H1 (cell line): ENCODE measurements at regions not wholly inside any gene's neighbourhood (a gene's known extent, or its start where the extent isn't known, plus 50 kb on each side); places are given as distances from the start of the nearest gene placed in this dataset.

Experiments
- CHD1 ChIP-seq: IDR thresholded peaks from 2 replicates; pipeline ENCODE4 v1.6.1; 2012; ENCODE audit warnings: low read depth, low read length, improper control_type of control experiment
- EGR1 ChIP-seq: IDR thresholded peaks from 2 replicates; pipeline ENCODE4 v1.6.1; 2011; ENCODE audit warnings: low read depth, low read length, borderline replicate concordance
- EZH2 ChIP-seq: fragments of 200-600 bp; sonication (generic); IDR thresholded peaks from 2 replicates; pipeline ENCODE4 v1.7.1; 2012; ENCODE audit warnings: low read depth, mild to moderate bottlenecking, moderate library complexity, low read length, inconsistent platforms; ENCODE audit not compliant: severe bottlenecking
- GABPA ChIP-seq: IDR thresholded peaks from 2 replicates; pipeline ENCODE4 v1.6.1; 2011; ENCODE audit warnings: mild to moderate bottlenecking, low read length, moderate library complexity, borderline replicate concordance; ENCODE audit not compliant: insufficient read depth
- HDAC6 ChIP-seq: IDR thresholded peaks from one replicate; pipeline ENCODE4 v1.7.1; 2012; ENCODE audit warnings: low read depth, mild to moderate bottlenecking, inconsistent platforms, low read length, moderate library complexity
- JUND ChIP-seq: IDR thresholded peaks from 2 replicates; pipeline ENCODE4 v1.6.1; 2011; ENCODE audit warnings: mild to moderate bottlenecking, improper control_type of control experiment, low read length
- RFX5 ChIP-seq: IDR thresholded peaks from 2 replicates; pipeline ENCODE4 v1.6.1; 2011; ENCODE audit warnings: low read depth, low read length, improper control_type of control experiment, borderline replicate concordance
- SP1 ChIP-seq: IDR thresholded peaks from 2 replicates; pipeline ENCODE4 v1.6.1; 2011; ENCODE audit warnings: low read depth, low read length
- TCF12 ChIP-seq: IDR thresholded peaks from 2 replicates; pipeline ENCODE4 v1.6.1; 2011; ENCODE audit warnings: low read depth, mild to moderate bottlenecking, low read length
- ZNF274 ChIP-seq: IDR thresholded peaks from 2 replicates; pipeline ENCODE4 v1.7.0; 2012; ENCODE audit warnings: low read length, borderline replicate concordance; ENCODE audit errors: extremely low read depth
- TF ChIP-seq, protein P1 (sequence below), 3 experiments: IDR thresholded peaks; 1 replicate in 2 of 3; 2 replicates in 1 of 3; pipeline versions ENCODE4 v1.5.1 to v1.6.1; 2011; ENCODE audit warnings: low read length in 3 of 3, mild to moderate bottlenecking in 3 of 3, inconsistent platforms in 2 of 3, low read depth in 1 of 3, moderate library complexity in 1 of 3; ENCODE audit not compliant: insufficient read depth in 1 of 3; ENCODE audit errors: control extremely low read depth in 1 of 3
- TF ChIP-seq, protein P2 (sequence below): IDR thresholded peaks from 2 replicates; pipeline ENCODE4 v1.6.1; 2012; ENCODE audit warnings: inconsistent platforms

GRCh38 chr10:78627254-78627795 is 441.4 kb upstream of the ZMIZ1 start:
- TF ChIP-seq SP1 (no peak), JUND (no peak), EZH2 (no peak), EGR1 (no peak), ZNF274 (no peak), TCF12 (no peak), CHD1 (no peak), HDAC6 (no peak), GABPA (no peak), RFX5 (no peak)
- TF ChIP-seq, protein P1, sequence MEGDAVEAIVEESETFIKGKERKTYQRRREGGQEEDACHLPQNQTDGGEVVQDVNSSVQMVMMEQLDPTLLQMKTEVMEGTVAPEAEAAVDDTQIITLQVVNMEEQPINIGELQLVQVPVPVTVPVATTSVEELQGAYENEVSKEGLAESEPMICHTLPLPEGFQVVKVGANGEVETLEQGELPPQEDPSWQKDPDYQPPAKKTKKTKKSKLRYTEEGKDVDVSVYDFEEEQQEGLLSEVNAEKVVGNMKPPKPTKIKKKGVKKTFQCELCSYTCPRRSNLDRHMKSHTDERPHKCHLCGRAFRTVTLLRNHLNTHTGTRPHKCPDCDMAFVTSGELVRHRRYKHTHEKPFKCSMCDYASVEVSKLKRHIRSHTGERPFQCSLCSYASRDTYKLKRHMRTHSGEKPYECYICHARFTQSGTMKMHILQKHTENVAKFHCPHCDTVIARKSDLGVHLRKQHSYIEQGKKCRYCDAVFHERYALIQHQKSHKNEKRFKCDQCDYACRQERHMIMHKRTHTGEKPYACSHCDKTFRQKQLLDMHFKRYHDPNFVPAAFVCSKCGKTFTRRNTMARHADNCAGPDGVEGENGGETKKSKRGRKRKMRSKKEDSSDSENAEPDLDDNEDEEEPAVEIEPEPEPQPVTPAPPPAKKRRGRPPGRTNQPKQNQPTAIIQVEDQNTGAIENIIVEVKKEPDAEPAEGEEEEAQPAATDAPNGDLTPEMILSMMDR (IDR thresholded peaks at IDR 0.05; ENCODE audit: control extremely low read depth in 1 of 3, insufficient read depth in 1 of 3, low read depth in 1 of 3, low read length in 3 of 3), result no peak
- TF ChIP-seq, protein P2, sequence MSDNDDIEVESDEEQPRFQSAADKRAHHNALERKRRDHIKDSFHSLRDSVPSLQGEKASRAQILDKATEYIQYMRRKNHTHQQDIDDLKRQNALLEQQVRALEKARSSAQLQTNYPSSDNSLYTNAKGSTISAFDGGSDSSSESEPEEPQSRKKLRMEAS, result no peak
